ENCODE measurements at regions not wholly inside any gene's neighbourhood (a gene's known extent, or its start where the extent isn't known, plus 50 kb on each side); places are given as distances from the start of the nearest gene placed in this dataset.

DNA sequence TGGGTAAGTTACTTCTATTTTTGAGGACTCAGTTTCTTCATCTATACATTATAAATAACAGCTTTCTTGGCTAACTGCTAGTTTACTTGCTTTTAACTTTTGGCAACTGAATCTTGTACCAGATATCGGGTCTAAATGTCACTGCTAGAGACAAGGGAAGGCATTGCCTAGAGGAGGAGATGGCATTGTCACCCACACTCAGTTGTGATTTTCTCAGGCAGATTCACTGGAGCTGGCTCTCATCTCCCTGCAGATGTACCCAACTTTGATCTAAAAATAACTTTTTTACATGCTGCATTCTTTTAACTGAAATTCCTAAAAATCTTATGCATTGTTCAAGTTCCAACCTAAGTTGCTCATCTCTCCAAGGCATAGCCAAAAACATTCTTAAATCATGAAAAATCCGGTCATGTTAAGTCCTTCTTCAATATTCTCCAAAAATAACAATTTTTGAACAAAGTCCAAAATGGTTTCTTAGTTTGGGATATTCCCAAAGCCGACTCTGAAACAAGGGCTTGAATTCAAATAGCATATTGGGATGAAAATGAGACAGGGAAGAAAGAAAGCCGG lies 469.0 kb upstream of the BOD1L1 start:
- TF ChIP-seq, protein P1, sequence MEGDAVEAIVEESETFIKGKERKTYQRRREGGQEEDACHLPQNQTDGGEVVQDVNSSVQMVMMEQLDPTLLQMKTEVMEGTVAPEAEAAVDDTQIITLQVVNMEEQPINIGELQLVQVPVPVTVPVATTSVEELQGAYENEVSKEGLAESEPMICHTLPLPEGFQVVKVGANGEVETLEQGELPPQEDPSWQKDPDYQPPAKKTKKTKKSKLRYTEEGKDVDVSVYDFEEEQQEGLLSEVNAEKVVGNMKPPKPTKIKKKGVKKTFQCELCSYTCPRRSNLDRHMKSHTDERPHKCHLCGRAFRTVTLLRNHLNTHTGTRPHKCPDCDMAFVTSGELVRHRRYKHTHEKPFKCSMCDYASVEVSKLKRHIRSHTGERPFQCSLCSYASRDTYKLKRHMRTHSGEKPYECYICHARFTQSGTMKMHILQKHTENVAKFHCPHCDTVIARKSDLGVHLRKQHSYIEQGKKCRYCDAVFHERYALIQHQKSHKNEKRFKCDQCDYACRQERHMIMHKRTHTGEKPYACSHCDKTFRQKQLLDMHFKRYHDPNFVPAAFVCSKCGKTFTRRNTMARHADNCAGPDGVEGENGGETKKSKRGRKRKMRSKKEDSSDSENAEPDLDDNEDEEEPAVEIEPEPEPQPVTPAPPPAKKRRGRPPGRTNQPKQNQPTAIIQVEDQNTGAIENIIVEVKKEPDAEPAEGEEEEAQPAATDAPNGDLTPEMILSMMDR (IDR thresholded peaks at IDR 0.05; ENCODE audit: borderline replicate concordance, control extremely low read depth, extremely low read depth, insufficient read depth, missing control alignments): no peak
- in situ Hi-C loops (cut with MboI; ENCODE audit: low sequenced_read_pairs, unreplicated experiment): no loop called here
- DNase-seq (ENCODE audit: low spot score): no peak

DNA sequence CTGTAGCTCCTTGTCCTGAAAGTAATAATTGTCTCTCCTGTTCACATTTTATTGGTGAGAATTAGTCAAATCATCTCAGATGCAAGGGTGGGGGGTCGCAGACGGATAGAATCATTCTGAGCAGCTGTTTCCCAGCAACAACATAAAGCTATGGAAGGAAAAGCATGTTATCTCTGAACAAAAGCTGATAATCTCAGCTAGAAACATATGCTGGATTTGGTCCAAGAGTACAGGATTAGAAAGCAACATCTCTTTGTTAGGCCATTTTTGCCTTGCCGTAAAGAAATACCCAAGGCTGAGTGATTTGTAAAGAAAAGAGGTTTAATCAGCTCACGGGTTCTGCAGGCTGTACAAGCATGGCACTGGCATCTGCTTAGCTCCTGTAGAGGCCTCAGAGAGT lies 472.8 kb upstream of the BOD1L1 start:
- in situ Hi-C loops (cut with MboI; ENCODE audit: low sequenced_read_pairs, unreplicated experiment): no loop called here
- TF ChIP-seq, protein P1 (IDR thresholded peaks at IDR 0.05; ENCODE audit: borderline replicate concordance, control extremely low read depth, extremely low read depth, insufficient read depth, missing control alignments): no peak
- no peak for DNase-seq (ENCODE audit: low spot score)

DNA sequence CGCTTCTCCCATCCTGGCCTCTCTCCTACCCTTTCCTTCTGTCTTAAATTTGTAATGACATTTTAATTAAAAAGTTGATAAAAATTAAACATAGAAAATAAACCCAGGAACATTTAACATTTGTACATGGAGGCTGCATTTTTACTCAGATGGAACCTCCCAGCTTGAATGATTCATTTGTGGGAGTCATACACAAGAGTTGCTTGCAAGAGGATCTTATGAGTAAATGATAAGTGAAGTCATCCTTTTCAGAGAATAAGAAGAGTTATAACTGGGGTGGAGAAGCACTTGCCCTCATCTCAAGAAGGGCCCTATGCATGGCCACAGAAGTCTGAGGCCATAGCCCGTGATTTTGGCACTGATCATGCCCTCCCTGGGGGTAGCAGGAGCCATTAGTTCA lies 482.9 kb upstream of the BOD1L1 start:
- no peak for DNase-seq (ENCODE audit: low spot score)
- in situ Hi-C loops (cut with MboI; ENCODE audit: low sequenced_read_pairs, unreplicated experiment): no loop called here
- TF ChIP-seq, protein P1 (IDR thresholded peaks at IDR 0.05; ENCODE audit: borderline replicate concordance, control extremely low read depth, extremely low read depth, insufficient read depth, missing control alignments): no peak

DNA sequence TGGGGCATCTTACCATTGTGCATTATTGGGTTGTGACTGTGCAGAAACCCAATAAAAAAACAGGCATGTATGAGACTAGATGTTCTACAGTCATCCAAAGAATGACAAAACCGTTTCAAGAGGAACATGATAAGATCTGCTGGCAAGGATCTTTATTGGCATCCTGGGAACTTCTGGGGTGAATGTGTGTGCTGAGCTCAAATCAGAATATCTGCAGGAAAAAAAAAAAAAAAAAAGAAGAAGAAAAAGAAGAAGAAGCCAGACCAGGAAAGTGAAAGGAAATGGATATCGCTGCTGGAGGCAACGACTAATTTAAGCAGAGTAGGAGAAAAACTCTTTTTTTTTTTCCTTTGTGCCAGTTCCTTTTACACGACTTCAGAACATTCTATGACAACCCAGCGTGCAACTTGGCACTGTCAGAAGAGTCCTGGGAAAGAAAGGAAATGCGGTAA lies 484.2 kb upstream of the BOD1L1 start:
- DNase-seq (ENCODE audit: low spot score): no peak
- in situ Hi-C loops (cut with MboI; ENCODE audit: low sequenced_read_pairs, unreplicated experiment): no loop called here
- TF ChIP-seq, protein P1 (IDR thresholded peaks at IDR 0.05; ENCODE audit: borderline replicate concordance, control extremely low read depth, extremely low read depth, insufficient read depth, missing control alignments): no peak

DNA sequence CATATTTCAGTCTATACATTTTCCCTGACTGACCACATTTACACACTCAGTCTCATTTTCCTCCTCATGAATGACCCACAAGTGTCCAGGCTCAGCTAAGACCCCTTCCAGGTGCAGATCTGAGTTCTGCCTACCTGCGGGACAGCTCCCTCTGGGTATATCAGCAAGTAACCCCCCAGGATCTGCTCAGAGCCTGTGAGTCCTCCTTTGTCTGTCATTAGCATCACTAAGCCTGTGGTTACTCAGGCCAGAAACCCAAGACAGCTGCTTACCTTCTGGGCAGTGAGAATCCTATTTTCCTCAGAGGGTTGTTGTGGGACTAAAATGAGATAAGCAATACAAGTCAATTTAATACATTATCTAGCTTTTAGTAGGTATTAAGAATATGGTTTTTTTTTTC lies 487.6 kb upstream of the BOD1L1 start:
- TF ChIP-seq, protein P1 (IDR thresholded peaks at IDR 0.05; ENCODE audit: borderline replicate concordance, control extremely low read depth, extremely low read depth, insufficient read depth, missing control alignments): no peak
- in situ Hi-C loops (cut with MboI; ENCODE audit: low sequenced_read_pairs, unreplicated experiment): no loop called here
- no peak for DNase-seq (ENCODE audit: low spot score)

DNA sequence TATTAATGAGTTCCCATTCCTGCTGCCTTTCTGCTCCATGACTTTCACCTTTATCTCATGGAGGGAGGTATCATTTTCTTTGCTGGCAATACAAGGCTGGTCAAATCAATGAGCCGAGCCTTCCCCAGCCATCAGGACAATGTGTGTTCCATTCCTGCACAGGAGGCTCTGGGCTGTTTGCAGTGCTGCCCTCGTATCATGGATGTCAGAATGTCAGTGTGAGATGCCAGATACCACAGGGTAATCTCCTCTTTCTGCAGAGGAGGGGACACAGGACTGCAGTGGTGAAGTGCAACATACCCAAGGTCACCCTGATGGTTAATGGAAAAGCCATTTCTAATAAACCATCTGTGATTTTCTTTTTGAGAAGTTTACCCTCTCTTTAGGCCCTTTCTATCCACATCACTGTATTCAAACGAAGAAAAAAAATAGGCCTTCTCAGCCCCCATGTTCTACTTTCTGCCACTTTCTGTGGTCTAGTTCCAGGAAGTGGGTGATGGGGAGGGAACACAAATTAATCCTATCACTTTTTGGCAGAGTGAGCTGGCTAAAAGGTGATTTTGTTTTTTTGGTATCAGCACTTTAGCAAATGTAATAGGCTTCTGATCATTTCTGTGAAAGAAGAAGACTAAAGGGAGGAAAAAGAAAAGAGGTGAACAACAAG lies 490.2 kb upstream of the BOD1L1 start:
- TF ChIP-seq, protein P1 (IDR thresholded peaks at IDR 0.05; ENCODE audit: borderline replicate concordance, control extremely low read depth, extremely low read depth, insufficient read depth, missing control alignments): no peak
- no peak for DNase-seq (ENCODE audit: low spot score)
- in situ Hi-C loops (cut with MboI; ENCODE audit: low sequenced_read_pairs, unreplicated experiment): no loop called here
